OCI-M2 (cell line): ENCODE measurements at regions not wholly inside any gene's neighbourhood (a gene's known extent, or its start where the extent isn't known, plus 50 kb on each side); places are given as distances from the start of the nearest gene placed in this dataset.
A peak's percentile ranks its signal among the peaks of the same experiment; 100 is the strongest.

Experiments used
- DNase-seq: peaks from one replicate; lab custom pipeline; 2025; ENCODE audit not compliant: unreplicated experiment; lab: John Stamatoyannopoulos, UW

DNA sequence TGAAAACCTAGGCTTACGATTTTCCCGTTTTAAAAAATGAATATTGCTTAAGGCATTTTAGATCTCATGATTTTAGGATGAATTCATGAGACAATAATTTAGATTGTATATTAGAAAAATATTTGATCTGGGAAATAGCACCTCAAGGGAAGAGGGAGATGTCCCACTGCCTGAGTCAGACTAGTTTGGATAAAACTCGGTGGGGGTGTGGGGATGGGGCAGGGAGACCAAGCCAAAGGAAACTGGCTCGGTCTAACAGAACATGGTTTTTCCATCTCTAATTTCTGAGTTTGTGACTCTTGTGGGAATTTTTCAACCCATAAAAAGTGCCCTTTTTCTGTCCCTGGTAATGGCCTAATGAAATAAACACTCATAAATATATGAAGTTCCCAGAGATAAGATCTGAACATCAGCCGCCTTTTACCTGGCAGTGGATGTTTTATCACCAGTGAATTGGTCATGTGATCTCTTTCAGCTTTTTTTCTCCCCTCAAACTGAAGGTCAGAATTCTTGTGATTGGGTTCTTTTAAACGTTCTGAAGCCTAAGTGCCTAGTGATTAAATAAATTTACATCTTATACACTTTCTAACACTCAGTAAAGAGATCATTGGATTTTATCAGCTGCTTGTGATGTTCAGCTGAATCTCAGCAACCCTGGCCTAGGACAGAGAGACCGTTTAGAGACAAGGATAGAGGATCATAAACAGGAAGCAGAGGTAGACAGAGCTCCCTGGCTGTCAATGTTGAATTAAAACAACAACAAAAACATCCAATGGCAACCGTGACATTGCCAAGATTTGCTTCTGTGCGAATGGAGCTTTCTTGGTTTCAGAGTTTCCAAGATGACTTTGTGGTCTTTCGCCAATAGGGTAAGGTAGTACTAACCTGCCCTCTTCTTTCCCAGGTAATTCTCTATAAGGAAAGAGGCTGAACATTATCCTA, 1038.2 kb downstream of the MCTP2 start:
- no peak for DNase-seq

DNA sequence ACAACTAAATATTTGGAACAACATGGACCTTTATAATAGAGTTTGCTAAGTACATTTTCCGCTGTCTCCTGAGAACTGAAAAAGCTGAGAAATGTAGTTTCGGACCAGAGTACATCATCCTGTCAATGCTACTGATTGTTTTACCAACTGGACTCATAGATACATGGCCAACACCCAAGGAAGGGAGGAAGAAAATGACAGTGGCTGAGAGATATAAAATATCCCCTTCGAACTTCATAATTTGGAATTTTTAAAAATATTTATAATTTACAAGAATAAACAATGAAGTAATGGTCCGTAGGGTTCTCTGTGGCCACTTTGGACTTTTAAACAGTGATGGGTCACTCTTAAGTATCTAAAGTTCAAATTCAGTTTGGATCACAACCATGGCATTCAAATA, 1042.7 kb downstream of the MCTP2 start:
- DNase-seq, result no peak

DNA sequence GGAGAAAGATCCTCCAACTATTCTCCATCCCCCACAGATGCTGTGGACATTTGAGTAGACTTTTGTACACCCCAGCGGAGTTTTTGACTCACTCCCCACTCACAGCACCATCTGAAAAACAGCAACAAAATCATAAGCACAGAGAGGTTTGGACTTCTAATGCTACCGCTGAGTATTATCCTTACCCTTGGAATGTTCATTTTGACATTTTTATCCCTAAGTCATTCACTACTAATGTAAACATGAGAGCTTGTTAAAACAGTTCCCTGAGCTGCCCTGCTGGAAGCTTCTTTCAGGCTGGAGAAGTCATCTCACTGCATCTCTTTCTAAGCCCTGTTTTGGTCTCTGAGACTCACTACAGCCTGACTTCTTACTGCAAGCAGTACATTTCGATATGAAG, 1045.9 kb downstream of the MCTP2 start:
- DNase-seq, result no peak

DNA sequence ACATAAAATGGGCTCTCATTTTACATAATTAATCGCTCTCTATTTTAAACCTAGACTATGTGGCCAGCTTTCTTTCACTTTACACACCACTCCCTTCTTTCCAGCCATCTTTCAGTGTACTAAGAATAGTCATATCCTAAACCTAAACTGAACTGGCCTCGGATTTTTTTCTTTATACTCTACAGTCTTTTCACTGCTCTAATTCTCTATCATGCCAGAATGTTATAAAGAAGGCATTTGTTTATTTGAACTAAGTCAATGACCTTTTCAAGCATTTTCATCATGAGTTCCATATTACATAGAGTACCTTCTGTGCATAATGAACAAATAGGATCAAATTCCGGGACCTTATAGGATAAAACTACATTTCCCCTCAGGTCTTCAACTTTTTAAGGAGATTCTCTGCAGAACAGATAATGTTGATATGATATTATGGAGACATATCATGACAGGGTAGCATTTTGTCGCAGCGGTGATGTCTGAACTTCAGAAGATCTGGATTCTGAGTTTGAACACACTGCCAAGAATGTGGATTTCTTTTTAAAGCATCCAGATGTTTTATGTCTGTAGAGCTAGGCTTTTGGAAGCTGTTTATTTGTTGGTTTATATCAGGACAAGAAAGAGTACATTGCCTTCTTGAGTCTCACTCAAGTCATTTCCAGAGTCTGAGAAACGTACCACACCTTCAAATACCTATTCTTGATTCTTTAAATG, 1047.3 kb downstream of the MCTP2 start:
- no peak for DNase-seq

DNA sequence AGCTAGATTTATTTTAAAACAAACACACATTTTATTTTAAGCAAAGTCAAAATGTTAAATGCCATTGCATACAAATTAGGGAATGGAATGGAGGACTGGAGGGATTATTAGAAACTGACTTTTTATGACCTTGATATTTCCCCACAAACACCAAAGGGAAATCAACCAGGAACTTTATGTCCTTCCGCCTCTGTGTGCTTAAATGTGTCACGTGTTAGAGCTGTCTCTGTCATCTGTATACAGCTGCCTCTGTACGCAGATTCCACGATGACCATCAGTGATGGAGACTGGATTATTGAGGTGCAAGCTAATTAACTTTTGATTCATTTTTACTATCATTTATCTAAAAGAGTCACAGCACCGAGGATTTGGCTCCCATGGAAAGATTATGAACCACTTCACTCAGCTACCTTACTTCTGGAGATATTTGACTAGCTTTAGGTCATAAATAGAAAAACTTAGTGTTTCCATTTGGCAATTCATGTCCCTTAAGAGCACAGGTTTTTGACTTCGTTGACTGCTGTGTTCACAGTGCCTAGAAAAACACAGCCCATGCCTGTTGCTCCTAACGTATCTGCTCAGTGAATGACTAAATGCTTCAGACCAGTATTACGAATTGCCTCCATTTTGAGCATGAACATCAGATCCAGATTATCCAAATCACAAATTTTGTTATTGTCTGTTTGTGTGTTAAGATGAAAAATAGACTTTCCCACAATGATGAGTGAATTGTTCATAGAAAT, 1048.1 kb downstream of the MCTP2 start:
- DNase-seq, result no peak

DNA sequence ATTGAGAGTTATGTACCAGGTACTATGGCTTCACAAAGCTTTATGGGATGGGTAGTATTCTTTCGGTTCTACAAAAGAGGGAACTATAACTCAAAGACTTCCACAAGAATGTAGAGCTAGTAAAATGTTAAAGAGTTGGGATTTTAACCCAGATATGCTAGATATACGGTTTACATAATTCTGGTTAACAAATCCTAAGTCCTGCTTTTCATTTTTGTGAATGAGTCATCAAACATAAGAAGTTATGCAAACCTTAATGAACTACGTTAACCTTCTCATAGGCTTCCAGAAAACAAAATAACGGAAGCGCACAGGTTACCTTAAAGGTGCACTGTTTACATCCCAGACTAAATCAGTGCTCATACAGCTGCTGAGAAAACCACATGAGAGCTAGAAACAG, 1049.3 kb downstream of the MCTP2 start:
- no peak for DNase-seq

DNA sequence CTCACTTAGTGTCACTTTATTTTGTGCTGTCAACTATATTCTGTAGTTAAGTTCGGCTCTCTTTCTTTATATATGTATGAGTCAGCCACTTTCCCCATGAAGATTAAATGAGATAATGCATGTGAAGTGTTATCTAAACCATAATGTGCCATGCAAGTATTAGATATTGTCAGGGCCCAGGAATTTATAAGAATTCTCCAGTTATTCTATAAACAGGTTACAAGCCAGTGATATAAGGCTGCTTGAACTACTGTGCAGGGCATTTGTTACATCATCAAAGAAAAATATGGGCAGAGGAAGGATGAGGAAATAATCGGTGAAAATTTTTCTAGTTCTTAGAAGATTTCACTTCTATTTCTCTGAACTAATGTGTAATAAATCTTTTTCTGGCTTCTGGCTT, 1049.0 kb upstream of the NR2F2 start:
- no peak for DNase-seq

DNA sequence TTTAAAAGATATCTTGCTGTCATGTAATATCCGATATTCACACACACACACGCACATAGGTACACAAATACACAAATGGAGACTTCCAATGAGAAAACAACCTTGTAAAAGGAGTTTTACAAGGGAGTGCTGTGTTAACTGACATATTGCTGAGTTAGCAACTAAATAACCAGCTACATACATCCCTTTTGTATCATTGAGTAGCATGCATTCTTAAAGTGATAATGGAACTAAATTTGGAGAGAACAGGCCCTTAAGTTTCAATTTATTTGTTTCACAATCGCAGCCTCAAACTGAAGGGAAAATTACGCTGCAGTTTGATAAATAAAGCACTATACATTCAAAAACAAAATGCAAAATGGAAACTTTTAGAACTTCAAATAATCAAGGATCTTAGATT, 1046.0 kb upstream of the NR2F2 start:
- DNase-seq, result no peak

DNA sequence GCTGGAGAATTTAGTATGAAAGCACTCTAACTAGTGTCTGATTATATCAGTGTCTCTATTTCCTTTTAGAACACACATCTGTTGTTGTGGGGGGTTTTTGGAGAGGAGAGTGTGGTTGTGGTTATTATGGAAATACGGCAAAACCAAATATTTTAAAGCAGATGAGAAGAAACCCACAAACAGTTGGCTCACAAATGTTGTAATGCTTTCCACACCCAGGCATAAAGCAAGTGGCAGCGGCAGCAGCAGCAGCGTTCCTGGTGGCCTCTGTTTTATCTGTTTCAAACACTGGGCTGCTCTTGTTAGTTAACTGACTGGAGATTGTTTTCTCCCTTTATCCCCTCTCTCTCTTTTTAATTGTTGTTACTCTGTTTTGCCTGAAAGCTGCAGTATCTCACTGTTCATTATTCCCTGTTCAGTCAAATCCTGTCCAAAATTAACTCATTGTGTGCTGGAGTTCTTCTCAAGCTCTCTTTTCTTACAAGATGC, 1045.5 kb upstream of the NR2F2 start:
- peak; percentile 42 for DNase-seq

DNA sequence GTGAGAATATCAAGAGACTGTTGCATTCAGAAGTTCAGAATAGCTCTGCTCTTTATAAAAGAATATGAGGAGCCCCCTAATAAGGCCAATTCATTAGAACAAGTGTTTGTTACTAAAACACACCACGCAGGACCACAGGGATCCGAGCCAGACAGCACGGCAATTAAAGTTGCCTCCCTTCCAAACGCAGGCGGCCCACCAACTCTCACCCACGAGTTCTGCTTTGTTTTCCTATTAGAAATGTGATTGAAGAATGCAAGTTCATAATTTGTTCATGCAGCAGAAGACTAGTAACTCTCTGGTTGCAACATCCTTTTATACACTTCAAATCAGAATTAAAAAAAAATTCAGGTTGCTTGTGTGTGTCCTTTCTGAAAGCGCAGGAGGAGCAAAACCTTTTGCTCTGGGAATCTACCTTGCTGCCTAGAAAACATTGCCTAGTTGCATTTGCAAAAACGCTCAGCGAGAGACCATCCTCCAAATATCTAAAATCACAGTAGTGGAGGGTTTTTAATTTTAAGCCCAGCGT, 1044.1 kb upstream of the NR2F2 start:
- DNase-seq, result no peak

DNA sequence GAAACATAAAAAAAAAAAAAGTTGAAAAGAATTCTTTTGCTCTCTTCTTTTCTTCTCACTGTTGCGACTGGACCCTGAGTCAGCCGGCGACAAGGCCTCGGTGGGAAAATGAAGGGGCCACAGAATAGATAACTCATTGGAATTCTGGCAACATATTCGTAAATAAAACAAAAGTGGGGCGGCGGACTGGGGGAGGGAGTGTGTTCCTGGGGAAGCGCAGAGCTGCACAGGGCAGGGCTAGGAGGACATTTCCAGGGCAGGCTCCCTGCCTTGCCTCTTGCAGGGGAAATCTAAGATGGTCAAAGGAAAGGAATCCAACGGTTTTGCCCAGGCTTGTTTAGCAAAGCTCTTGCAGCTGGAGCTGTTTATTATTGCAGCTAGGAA, 1042.8 kb upstream of the NR2F2 start:
- no peak for DNase-seq

DNA sequence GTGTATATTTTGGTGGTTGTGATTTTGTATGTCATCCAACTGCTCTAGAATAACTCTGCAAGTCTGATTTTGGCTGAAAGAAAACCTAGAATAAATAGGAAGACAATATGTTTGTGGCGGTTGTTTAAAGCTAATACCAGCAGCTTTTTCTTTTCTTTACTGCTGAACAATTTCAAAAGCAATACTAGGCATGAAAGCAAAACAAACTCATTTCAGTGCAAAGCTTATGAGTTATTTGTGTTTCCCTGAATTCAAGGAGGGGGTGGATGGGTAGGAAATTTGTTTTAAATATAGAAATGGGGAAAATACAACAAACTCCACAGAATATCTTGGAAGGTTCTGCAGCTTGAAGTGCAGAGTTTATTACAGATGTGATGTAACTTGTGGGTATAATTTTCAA, 1041.9 kb upstream of the NR2F2 start:
- no peak for DNase-seq

DNA sequence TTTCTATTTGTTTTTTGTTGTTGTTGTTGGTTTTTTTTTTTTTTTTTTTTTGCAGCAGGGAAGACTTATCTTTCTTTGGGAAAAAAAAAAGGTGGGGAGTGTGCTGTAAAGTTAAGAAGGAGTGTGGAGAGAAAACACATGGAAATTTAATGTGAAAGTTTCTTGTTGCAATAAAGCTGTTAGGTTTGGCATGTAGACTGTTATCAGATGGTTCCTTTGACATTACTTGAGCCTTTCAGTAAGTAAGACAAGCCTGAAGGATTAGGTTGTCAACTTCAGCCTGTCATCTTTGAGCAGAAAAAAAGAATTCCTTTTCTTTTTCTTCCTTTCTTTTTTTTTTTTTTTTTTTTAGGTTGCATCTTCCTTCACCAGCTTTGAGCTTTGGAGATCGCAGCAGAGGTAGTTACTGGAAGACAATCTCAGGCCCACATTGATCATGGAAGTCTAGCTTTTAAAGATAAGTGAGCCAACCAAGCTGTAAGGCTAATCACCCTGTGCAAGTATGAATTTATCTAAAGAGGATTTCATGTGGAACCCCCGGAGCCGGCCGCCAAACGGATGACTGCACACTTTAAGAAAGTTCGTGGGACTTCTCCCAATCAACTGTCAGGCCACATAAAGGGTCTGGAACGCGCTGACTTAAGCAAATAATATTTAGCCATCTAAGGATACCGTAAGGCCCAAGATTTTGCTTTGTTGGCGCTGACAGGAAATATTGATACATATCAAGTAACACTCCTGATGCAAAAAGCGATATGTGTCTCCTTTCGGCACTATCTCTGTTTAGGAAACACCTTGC, 1040.1 kb upstream of the NR2F2 start:
- no peak for DNase-seq

DNA sequence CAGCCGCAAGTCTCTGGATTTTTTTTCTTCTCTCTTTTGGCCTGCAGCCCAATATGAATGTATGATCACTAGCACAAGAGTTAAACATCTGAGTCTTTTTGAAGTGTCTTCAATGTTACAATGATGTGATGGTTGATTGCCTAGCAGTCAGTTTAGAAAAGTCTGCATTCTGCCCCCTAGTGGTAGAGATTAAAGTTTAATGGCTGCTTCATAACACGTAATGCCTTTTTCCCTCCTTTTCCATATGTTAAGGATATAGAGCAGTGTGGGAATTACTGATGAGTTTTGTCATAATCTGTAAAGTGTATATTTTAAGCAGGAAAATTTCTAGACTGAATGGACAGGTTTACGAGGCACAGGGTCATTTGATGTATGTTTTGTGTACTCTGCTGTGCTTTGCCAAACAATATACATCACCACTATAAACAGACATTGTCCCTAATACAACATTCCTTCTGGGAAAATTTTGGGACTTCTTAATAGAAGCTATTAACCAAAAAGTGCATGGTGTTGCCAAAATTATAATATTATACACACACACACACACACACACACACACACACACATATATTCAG, 1038.5 kb upstream of the NR2F2 start:
- no peak for DNase-seq

DNA sequence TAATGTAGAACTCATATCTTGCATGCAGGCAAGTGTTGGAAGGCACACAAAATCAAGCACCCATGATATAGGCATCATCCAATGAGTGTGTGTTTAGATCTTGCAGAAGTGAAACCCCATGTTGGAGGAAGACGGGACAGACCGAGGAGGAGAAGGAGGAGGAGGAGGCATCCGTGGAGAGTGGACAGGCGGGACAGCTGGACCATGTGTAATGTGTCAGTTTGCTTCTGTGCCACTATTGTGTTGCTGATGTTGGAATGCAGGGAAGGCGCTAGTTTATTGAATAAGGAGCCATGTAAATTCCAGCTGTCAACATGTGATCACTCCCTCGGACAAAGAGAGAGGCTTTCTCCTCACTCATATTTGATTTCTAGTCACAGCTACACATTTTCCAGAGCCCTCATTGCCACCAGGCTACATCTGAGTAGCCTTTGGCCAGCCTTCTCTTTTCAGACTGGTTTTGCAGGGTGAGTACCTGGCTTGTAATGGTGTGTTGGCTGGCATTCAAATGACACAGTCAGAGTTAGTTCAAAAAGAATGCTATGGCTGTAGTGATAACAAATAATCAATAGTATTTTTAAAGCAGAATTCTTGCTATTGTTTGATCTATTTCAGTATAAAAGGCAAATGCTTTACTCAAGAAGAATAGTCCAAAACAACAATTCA, 1037.6 kb upstream of the NR2F2 start:
- DNase-seq, result no peak

DNA sequence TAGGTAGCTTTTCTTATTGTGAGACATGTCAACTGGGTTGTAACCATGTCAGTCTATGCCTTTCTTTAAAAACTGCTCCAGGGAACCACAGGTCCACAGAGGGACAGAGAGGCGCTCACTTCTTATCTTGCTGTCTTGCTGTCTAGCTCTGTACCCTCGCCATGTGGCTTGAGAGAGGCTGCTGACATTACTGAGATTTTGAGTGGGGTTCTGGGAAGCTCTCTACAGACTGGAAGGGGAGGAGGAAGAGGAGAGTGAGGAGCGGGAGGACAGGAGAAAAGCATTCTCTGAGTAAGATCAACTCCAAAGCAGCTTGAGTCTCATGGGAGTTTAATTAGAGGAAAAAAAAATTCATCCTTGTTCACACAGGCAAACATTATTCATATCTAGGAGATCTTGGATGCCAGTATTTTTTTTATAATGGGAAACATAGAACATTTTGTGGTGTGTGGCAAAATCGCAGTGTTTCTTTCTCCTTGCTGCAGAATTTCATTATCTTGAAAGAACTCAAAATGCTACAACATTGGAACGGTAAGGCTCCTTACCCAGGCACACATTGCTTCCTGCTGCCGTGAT, 1037.0 kb upstream of the NR2F2 start:
- DNase-seq, result no peak

DNA sequence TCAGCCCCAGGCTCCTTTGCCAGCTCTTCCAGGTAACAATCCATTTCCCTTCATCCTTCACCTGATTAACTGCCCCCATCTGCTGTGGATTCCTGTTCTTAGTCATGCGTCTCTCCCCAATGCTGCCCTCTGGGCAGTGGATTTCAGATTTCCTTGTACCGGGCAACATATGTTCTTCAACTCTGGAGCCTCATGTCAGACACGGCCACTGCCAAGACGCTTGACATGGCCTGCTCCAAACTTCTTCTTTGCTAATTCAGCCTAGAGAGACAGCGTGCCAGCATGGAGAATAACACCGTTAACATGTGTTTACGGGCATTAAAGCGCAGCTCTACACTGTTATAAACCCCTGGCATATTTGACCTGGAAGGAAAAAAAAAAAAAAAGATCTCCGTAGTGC, 1035.1 kb upstream of the NR2F2 start:
- no peak for DNase-seq

DNA sequence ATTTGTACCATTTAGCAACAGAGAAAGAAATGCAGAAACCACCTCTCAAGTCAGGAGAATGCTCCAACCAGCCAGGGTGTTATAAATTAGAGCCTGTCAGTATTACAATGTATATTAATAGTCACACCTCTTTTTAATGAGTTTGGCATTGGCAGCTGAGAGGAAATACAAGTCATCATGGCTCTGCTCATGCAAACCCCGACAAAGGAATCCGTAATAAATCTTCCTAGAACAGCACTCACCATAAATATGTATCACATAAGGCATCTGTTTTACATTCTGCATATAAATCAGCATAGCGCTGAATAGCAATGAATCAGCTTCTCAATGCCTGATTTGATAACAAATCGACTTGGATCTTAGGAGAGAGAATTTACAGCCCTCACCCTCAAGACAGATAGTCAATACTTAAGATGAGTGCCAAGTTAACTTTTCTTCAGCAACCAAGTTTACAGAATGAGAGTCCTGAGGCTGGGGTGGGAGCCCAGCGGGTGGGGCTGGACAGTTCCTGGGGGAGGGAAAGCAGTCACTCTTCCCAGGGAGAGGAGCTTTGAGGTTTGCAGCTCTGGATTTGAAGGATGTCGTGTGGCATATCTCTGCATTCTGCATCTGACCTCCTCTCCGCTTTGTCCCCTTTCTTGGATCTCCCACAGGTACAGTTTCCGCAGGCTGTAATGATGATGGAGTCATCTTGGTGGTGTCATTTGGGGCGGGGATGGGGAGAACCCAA, 1034.4 kb upstream of the NR2F2 start:
- DNase-seq, result no peak

DNA sequence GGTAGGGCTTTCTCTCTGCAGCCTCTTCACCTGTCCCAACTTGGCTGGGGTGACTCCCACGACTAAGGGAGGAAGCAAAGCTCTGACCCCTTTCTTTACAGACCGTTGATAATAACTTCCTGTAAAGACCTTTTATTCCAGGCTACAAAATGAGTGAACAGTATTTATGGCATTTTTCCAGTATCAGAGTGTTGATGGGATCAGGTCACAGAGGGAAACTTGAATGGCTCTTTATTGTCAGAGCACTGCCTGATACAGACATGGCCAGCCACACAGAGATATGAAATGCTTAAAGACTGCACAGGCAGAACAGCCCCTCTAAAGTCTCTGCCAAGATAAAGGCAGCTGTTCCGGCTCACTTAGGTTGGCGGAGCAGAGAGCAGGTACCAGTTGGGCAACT, 1033.9 kb upstream of the NR2F2 start:
- DNase-seq, result no peak
